ENCODE measurements at regions not wholly inside any gene's neighbourhood (a gene's known extent, or its start where the extent isn't known, plus 50 kb on each side); places are given as distances from the start of the nearest gene placed in this dataset.

GRCh38 chr5:5671823-5672222 is 249.3 kb downstream of the ICE1 start:
- Histone ChIP-seq H3K27ac (no peak overlapping the region), H2AFZ (replicated peaks) (no peak overlapping the region), H3K4me1 (no peaks in the 10 kb centered on the region), H3F3A (ENCODE audit: low read depth) (no peaks in the 10 kb centered on the region), H3K4me2 (no peak overlapping the region), H3K36me3 (no peaks in the 10 kb centered on the region), H3K79me2 (ENCODE audit: low read depth) (no peaks in the 10 kb centered on the region), H3K9ac (no peak overlapping the region), H4K20me1 (ENCODE audit: low read depth) (no peaks in the 10 kb centered on the region), H3K4me3 (no peak overlapping the region), H3K9me3 (ENCODE audit: low read depth) (no peaks in the 10 kb centered on the region), H3K27me3 (no peaks in the 10 kb centered on the region)
- Mint-ChIP-seq H3K27me3 (ENCODE audit: insufficient read depth, low read depth) (no peaks in the 10 kb centered on the region), H3K27ac (no peak overlapping the region), H3K4me1 (no peaks in the 10 kb centered on the region), H3K9me3 (no peaks in the 10 kb centered on the region), H3K4me3 (no peak overlapping the region), H3K36me3 (no peaks in the 10 kb centered on the region)
- no peak for TF ChIP-seq CTCF (IDR thresholded peaks at IDR 0.05)
- TF ChIP-seq EZH2phosphoT487 (IDR thresholded peaks at IDR 0.05), result no peak
- TF ChIP-seq EZH2 (IDR thresholded peaks at IDR 0.05), result no peak
- no peak for DNase-seq (ENCODE audit: low spot score)

GRCh38 chr5:5667136-5667554 is 244.7 kb downstream of the ICE1 start:
- H4K20me1 ChIP-seq (ENCODE audit: low read depth), result no peaks in the 10 kb centered on the region
- TF ChIP-seq EZH2phosphoT487 (IDR thresholded peaks at IDR 0.05), result no peak
- no peak for TF ChIP-seq EZH2 (IDR thresholded peaks at IDR 0.05)
- no peak for TF ChIP-seq CTCF (IDR thresholded peaks at IDR 0.05)
- no peak overlapping the region for H3K27ac ChIP-seq
- no peak overlapping the region for H3K4me2 ChIP-seq
- Mint-ChIP-seq H3K9me3 (peaks cover 2% of the 10 kb centered on the region), H3K4me1 (peaks cover 12% of the 10 kb centered on the region), H3K27me3 (ENCODE audit: insufficient read depth, low read depth) (peaks cover 5% of the 10 kb centered on the region), H3K4me3 (no peak overlapping the region), H3K27ac (no peak overlapping the region), H3K36me3 (no peaks in the 10 kb centered on the region)
- DNase-seq (ENCODE audit: low spot score), result no peak
- H3K4me1 ChIP-seq, result no peaks in the 10 kb centered on the region
- no peak overlapping the region for H3K4me3 ChIP-seq
- no peaks in the 10 kb centered on the region for H3K27me3 ChIP-seq
- no peaks in the 10 kb centered on the region for H3K36me3 ChIP-seq
- H3F3A ChIP-seq (ENCODE audit: low read depth), result no peaks in the 10 kb centered on the region
- H2AFZ ChIP-seq (replicated peaks), result no peak overlapping the region
- H3K79me2 ChIP-seq (ENCODE audit: low read depth), result no peaks in the 10 kb centered on the region
- H3K9ac ChIP-seq, result no peak overlapping the region
- no peaks in the 10 kb centered on the region for H3K9me3 ChIP-seq (ENCODE audit: low read depth)

- no peaks in the 10 kb centered on the region for H3K36me3 ChIP-seq
- H3K9me3 ChIP-seq (ENCODE audit: low read depth), result no peaks in the 10 kb centered on the region
- no peak overlapping the region for H3K9ac ChIP-seq
- no peak overlapping the region for H3K4me3 ChIP-seq
- H3K4me1 Mint-ChIP-seq, result peaks cover 13% of the 10 kb centered on the region
- DNase-seq (ENCODE audit: low spot score), result no peak
- peaks cover 5% of the 10 kb centered on the region for H3K27me3 Mint-ChIP-seq (ENCODE audit: insufficient read depth, low read depth)
- no peaks in the 10 kb centered on the region for H3K4me1 ChIP-seq
- no peak overlapping the region for H3K4me3 Mint-ChIP-seq
- no peaks in the 10 kb centered on the region for H3K79me2 ChIP-seq (ENCODE audit: low read depth)
- H3F3A ChIP-seq (ENCODE audit: low read depth), result no peaks in the 10 kb centered on the region
- no peak for TF ChIP-seq EZH2phosphoT487 (IDR thresholded peaks at IDR 0.05)
- TF ChIP-seq CTCF (IDR thresholded peaks at IDR 0.05), result no peak
- TF ChIP-seq EZH2 (IDR thresholded peaks at IDR 0.05), result no peak
- H3K36me3 Mint-ChIP-seq, result no peaks in the 10 kb centered on the region
- peaks cover 2% of the 10 kb centered on the region for H3K9me3 Mint-ChIP-seq
- H3K27ac ChIP-seq, result no peak overlapping the region
- H4K20me1 ChIP-seq (ENCODE audit: low read depth), result no peaks in the 10 kb centered on the region
- no peak overlapping the region for H2AFZ ChIP-seq (replicated peaks)
- H3K4me2 ChIP-seq, result no peak overlapping the region
- H3K27me3 ChIP-seq, result no peaks in the 10 kb centered on the region
- H3K27ac Mint-ChIP-seq, result no peak overlapping the region
Measured at GRCh38 chr5:5666369-5666768, 243.9 kb downstream of the ICE1 start.

- no peak overlapping the region for H3K9ac ChIP-seq
- peaks cover 17% of the 10 kb centered on the region for H3K4me1 Mint-ChIP-seq
- H3K4me3 ChIP-seq, result no peak overlapping the region
- DNase-seq (ENCODE audit: low spot score), result no peak
- no peak overlapping the region for H3K4me3 Mint-ChIP-seq
- no peak overlapping the region for H3K27ac ChIP-seq
- no peaks in the 10 kb centered on the region for H3K36me3 Mint-ChIP-seq
- no peaks in the 10 kb centered on the region for H3K9me3 ChIP-seq (ENCODE audit: low read depth)
- H3K36me3 ChIP-seq, result no peaks in the 10 kb centered on the region
- no peaks in the 10 kb centered on the region for H3K4me1 ChIP-seq
- peaks cover 2% of the 10 kb centered on the region for H3K9me3 Mint-ChIP-seq
- no peaks in the 10 kb centered on the region for H3F3A ChIP-seq (ENCODE audit: low read depth)
- H2AFZ ChIP-seq (replicated peaks), result no peak overlapping the region
- no peak overlapping the region for H3K4me2 ChIP-seq
- no peaks in the 10 kb centered on the region for H3K27me3 ChIP-seq
- H3K27ac Mint-ChIP-seq, result no peak overlapping the region
- peaks cover 5% of the 10 kb centered on the region for H3K27me3 Mint-ChIP-seq (ENCODE audit: insufficient read depth, low read depth)
- no peaks in the 10 kb centered on the region for H4K20me1 ChIP-seq (ENCODE audit: low read depth)
- no peaks in the 10 kb centered on the region for H3K79me2 ChIP-seq (ENCODE audit: low read depth)
- no peak for TF ChIP-seq EZH2phosphoT487 (IDR thresholded peaks at IDR 0.05)
- TF ChIP-seq CTCF (IDR thresholded peaks at IDR 0.05), result no peak
- no peak for TF ChIP-seq EZH2 (IDR thresholded peaks at IDR 0.05)
Measured at GRCh38 chr5:5666076-5666365, 243.5 kb downstream of the ICE1 start.

Measured in neural progenitor cell (in vitro differentiated cells).